HepG2 (cell line): ENCODE measurements at regions not wholly inside any gene's neighbourhood (a gene's known extent, or its start where the extent isn't known, plus 50 kb on each side); places are given as distances from the start of the nearest gene placed in this dataset.

Source experiments
- AHR ChIP-seq: IDR thresholded peaks from 2 replicates; pipeline ENCODE4 v1.6.1; 2018; ENCODE audit warnings: missing genetic modification reagents, missing compliant biosample characterization
- HDAC1 ChIP-seq: sonication (generic); formaldehyde crosslinking; IDR thresholded peaks from 2 replicates; pipeline ENCODE4 v1.5.1; 2020; ENCODE audit warnings: mild to moderate bottlenecking, missing genetic modification reagents
- HMG20A ChIP-seq: IDR thresholded peaks from 2 replicates; pipeline ENCODE4 v1.6.1; 2016; ENCODE audit warnings: borderline replicate concordance
- IKZF4 ChIP-seq: sonication (generic); formaldehyde crosslinking; IDR thresholded peaks from 2 replicates; pipeline ENCODE4 v1.5.1; 2020; ENCODE audit warnings: borderline replicate concordance, mild to moderate bottlenecking, low read depth, missing genetic modification reagents; ENCODE audit errors: not compliant biosample characterization
- IKZF5 ChIP-seq: IDR thresholded peaks from 2 replicates; pipeline ENCODE4 v1.6.1; 2018; ENCODE audit warnings: missing genetic modification reagents, mild to moderate bottlenecking, missing compliant biosample characterization
- MEF2D ChIP-seq: sonication (generic); formaldehyde crosslinking; IDR thresholded peaks from 2 replicates; pipeline ENCODE4 v1.5.1; 2020; ENCODE audit warnings: mild to moderate bottlenecking, missing genetic modification reagents
- MLLT10 ChIP-seq: sonication (generic); formaldehyde crosslinking; IDR thresholded peaks from 2 replicates; pipeline ENCODE4 v1.4.0; 2020; ENCODE audit warnings: missing genetic modification reagents
- NFKBIZ ChIP-seq: IDR thresholded peaks from 2 replicates; pipeline ENCODE4 v1.6.1; 2018; ENCODE audit warnings: missing genetic modification reagents, missing compliant biosample characterization
- TGIF2 ChIP-seq: IDR thresholded peaks from 2 replicates; pipeline ENCODE4 v1.6.1; 2016; ENCODE audit warnings: control low read depth, missing compliant biosample characterization
- ZNF142 ChIP-seq: sonication (generic); formaldehyde crosslinking; IDR thresholded peaks from 2 replicates; pipeline ENCODE4 v1.4.0; 2020; ENCODE audit warnings: missing genetic modification reagents
- ZNF333 ChIP-seq: sonication (generic); formaldehyde crosslinking; IDR thresholded peaks from 2 replicates; pipeline ENCODE4 v1.4.0; 2020; ENCODE audit warnings: mild to moderate bottlenecking, missing genetic modification reagents, borderline replicate concordance
- ZNF629 ChIP-seq: sonication (generic); formaldehyde crosslinking; conservative IDR thresholded peaks from 2 replicates; pipeline ENCODE4 v1.5.0; 2020; ENCODE audit warnings: missing genetic modification reagents
- ZNF761 ChIP-seq: sonication (generic); formaldehyde crosslinking; conservative IDR thresholded peaks from 2 replicates; pipeline ENCODE4 v1.4.0; 2020; ENCODE audit warnings: mild to moderate bottlenecking, missing genetic modification reagents
- ZNF772 ChIP-seq: sonication (generic); formaldehyde crosslinking; IDR thresholded peaks from 2 replicates; pipeline ENCODE4 v1.5.0; 2020; ENCODE audit warnings: mild to moderate bottlenecking, missing genetic modification reagents
- TF ChIP-seq, protein P1 (sequence below): sonication (generic); formaldehyde crosslinking; IDR thresholded peaks from one replicate; pipeline ENCODE4 v1.5.1; 2020; ENCODE audit warnings: mild to moderate bottlenecking, missing genetic modification reagents; ENCODE audit errors: not compliant biosample characterization

- peak; percentile 19; the same call in 1 of the 2 replicates for TF ChIP-seq HMG20A (CRISPR knock-in tag)
- no peak for TF ChIP-seq ZNF142 (CRISPR knock-in tag)
- no peak for TF ChIP-seq ZNF333 (CRISPR knock-in tag)
- TF ChIP-seq, protein P1, sequence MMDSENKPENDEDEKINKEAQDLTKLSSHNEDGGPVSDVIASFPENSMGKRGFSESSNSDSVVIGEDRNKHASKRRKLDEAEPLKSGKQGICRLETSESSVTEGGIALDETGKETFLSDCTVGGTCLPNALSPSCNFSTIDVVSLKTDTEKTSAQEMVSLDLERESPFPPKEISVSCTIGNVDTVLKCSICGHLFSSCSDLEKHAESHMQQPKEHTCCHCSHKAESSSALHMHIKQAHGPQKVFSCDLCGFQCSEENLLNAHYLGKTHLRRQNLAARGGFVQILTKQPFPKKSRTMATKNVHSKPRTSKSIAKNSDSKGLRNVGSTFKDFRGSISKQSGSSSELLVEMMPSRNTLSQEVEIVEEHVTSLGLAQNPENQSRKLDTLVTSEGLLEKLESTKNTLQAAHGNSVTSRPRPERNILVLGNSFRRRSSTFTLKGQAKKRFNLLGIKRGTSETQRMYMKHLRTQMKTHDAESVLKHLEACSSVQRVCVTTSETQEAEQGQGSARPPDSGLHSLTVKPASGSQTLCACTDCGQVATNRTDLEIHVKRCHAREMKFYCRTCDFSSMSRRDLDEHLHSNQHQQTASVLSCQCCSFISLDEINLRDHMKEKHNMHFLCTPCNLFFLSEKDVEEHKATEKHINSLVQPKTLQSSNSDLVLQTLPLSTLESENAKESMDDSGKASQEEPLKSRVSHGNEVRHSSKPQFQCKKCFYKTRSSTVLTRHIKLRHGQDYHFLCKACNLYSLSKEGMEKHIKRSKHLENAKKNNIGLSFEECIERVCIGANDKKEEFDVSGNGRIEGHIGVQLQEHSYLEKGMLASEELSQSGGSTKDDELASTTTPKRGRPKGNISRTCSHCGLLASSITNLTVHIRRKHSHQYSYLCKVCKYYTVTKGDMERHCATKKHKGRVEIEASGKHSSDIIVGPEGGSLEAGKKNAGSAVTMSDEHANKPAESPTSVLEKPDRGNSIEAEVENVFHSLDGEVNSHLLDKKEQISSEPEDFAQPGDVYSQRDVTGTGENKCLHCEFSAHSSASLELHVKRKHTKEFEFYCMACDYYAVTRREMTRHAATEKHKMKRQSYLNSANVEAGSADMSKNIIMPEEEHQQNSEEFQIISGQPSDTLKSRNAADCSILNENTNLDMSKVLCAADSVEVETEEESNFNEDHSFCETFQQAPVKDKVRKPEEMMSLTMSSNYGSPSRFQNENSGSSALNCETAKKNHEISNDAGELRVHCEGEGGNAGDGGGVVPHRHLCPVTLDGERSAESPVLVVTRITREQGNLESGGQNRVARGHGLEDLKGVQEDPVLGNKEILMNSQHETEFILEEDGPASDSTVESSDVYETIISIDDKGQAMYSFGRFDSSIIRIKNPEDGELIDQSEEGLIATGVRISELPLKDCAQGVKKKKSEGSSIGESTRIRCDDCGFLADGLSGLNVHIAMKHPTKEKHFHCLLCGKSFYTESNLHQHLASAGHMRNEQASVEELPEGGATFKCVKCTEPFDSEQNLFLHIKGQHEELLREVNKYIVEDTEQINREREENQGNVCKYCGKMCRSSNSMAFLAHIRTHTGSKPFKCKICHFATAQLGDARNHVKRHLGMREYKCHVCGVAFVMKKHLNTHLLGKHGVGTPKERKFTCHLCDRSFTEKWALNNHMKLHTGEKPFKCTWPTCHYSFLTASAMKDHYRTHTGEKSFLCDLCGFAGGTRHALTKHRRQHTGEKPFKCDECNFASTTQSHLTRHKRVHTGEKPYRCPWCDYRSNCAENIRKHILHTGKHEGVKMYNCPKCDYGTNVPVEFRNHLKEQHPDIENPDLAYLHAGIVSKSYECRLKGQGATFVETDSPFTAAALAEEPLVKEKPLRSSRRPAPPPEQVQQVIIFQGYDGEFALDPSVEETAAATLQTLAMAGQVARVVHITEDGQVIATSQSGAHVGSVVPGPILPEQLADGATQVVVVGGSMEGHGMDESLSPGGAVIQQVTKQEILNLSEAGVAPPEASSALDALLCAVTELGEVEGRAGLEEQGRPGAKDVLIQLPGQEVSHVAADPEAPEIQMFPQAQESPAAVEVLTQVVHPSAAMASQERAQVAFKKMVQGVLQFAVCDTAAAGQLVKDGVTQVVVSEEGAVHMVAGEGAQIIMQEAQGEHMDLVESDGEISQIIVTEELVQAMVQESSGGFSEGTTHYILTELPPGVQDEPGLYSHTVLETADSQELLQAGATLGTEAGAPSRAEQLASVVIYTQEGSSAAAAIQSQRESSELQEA (CRISPR knock-in tag) = no peak
- TF ChIP-seq IKZF5 (CRISPR knock-in tag) = peak; percentile 51; the same call in 1 of the 2 replicates
- TF ChIP-seq ZNF772 (CRISPR knock-in tag) = no peak
- TF ChIP-seq IKZF4 (CRISPR knock-in tag) = no peak
- TF ChIP-seq HDAC1 (CRISPR knock-in tag) = peak; percentile 62; the same call in 1 of the 2 replicates
- no peak for TF ChIP-seq ZNF629 (CRISPR knock-in tag)
- no peak for TF ChIP-seq MLLT10 (CRISPR knock-in tag)
- no peak for TF ChIP-seq NFKBIZ
- TF ChIP-seq ZNF761 (CRISPR knock-in tag) = no peak
- TF ChIP-seq TGIF2 (CRISPR knock-in tag) = no peak
- peak; percentile 73; the same call in 1 of the 2 replicates for TF ChIP-seq MEF2D
- TF ChIP-seq AHR (CRISPR knock-in tag) = no peak
These were observed 60.2 kb upstream of the PDE3B start (continued) for GRCh38 chr11:14583252-14584034.
